GM21825 (cell line): ENCODE measurements at regions not wholly inside any gene's neighbourhood (a gene's known extent, or its start where the extent isn't known, plus 50 kb on each side); places are given as distances from the start of the nearest gene placed in this dataset.

Experiments used
- ATAC-seq: cut with Tn5 transposase; IDR thresholded peaks from one replicate; pipeline ENCODE4 v1.9.1; 2021; ENCODE audit warnings: mild to moderate bottlenecking, moderate library complexity; ENCODE audit not compliant: unreplicated experiment

GRCh38 chr11:36876266-36876665, 278.2 kb upstream of the RAG2 start:
- no peak for ATAC-seq

GRCh38 chr11:36874291-36874690, 276.3 kb upstream of the RAG2 start:
- no peak for ATAC-seq

- no peak for ATAC-seq
Observed at GRCh38 chr11:36870361-36870760, 272.3 kb upstream of the RAG2 start.

GRCh38 chr11:36868380-36868779, 270.3 kb upstream of the RAG2 start:
- no peak for ATAC-seq

- no peak for ATAC-seq
Observed at GRCh38 chr11:36865846-36866245, 267.8 kb upstream of the RAG2 start.

- no peak for ATAC-seq
Observed at GRCh38 chr11:36854875-36855274, 256.8 kb upstream of the RAG2 start.

GRCh38 chr11:36848660-36849059, 250.6 kb upstream of the RAG2 start:
- no peak for ATAC-seq

GRCh38 chr11:36840378-36840777, 242.3 kb upstream of the RAG2 start:
- ATAC-seq, result no peak

- ATAC-seq, result no peak
Observed at GRCh38 chr11:36837831-36838437, 239.9 kb upstream of the RAG2 start.

GRCh38 chr11:36825251-36825650, 227.2 kb upstream of the RAG2 start:
- ATAC-seq, result no peak

- ATAC-seq, result no peak
Observed at GRCh38 chr11:36824349-36824748, 226.3 kb upstream of the RAG2 start.

GRCh38 chr11:36822829-36823228, 224.8 kb upstream of the RAG2 start:
- no peak for ATAC-seq

GRCh38 chr11:36818410-36818809, 220.4 kb upstream of the RAG2 start:
- ATAC-seq, result no peak

- no peak for ATAC-seq
Observed at GRCh38 chr11:36817336-36817965, 219.4 kb upstream of the RAG2 start.

GRCh38 chr11:36809303-36809702, 211.3 kb upstream of the RAG2 start:
- ATAC-seq, result no peak

- ATAC-seq, result no peak
Observed at GRCh38 chr11:36807871-36808270, 209.8 kb upstream of the RAG2 start.

GRCh38 chr11:36803084-36803483, 205.0 kb upstream of the RAG2 start:
- no peak for ATAC-seq

- ATAC-seq, result no peak
Observed at GRCh38 chr11:36792996-36793914, 195.2 kb upstream of the RAG2 start.

GRCh38 chr11:36791957-36792356, 193.9 kb upstream of the RAG2 start:
- no peak for ATAC-seq

GRCh38 chr11:36790526-36790925, 192.5 kb upstream of the RAG2 start:
- ATAC-seq, result no peak

- no peak for ATAC-seq
Observed at GRCh38 chr11:36783808-36784207, 185.8 kb upstream of the RAG2 start.

- no peak for ATAC-seq
Observed at GRCh38 chr11:36779791-36780190, 181.8 kb upstream of the RAG2 start.
